GM19240 (cell line): ENCODE measurements at regions not wholly inside any gene's neighbourhood (a gene's known extent, or its start where the extent isn't known, plus 50 kb on each side); places are given as distances from the start of the nearest gene placed in this dataset.
"Not testable (repeated sequence)": the region's sequence is repeated elsewhere in the genome, so short reads cannot be mapped to it uniquely, and the experiment has no call there.

Experiments
- DNase-seq: peaks from one replicate; pipeline ENCODE4 v3.0.0; 2011; ENCODE audit warnings: low spot score; ENCODE audit not compliant: insufficient read length

DNA sequence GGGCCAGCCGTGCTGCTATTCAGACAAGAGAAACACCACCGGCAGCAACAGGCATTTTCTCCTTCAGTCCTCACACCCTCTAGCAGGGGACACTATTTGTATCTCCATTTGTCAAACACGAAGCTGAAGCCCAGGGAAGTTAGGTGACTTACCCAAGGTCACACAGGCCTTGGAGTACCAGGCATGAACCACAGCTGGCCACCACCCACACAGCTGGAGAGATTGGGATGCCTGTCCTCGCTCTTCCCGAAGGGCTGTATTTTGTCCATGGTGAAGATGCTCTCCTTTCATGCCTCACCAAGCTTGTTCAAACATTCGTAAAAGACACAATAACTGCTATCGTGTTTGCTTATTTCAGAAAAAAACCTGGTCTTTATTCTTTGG is 182.7 kb downstream of the INHBB start:
- DNase-seq = no peak

DNA sequence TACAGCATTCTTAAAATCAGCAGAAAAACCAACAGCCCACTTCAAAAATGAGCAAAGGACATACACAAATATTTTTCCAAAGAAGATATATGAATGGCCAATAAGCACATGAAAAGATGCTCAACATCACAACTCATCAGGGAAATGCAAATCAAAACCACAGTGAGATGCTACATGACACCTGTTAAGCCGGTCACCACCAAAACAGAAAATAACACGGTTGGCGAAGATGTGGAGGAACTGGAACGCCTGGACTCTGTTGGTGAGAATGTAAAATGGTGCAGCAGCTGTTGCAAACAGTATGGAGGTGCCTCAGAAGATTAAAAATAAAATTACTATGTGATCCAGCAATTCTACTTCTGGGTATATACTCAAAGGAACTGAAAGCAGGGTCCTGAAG is 184.8 kb downstream of the INHBB start:
- no peak for DNase-seq

GRCh38 chr2:120531365-120531764 is 185.4 kb downstream of the INHBB start:
- DNase-seq = no peak

DNA sequence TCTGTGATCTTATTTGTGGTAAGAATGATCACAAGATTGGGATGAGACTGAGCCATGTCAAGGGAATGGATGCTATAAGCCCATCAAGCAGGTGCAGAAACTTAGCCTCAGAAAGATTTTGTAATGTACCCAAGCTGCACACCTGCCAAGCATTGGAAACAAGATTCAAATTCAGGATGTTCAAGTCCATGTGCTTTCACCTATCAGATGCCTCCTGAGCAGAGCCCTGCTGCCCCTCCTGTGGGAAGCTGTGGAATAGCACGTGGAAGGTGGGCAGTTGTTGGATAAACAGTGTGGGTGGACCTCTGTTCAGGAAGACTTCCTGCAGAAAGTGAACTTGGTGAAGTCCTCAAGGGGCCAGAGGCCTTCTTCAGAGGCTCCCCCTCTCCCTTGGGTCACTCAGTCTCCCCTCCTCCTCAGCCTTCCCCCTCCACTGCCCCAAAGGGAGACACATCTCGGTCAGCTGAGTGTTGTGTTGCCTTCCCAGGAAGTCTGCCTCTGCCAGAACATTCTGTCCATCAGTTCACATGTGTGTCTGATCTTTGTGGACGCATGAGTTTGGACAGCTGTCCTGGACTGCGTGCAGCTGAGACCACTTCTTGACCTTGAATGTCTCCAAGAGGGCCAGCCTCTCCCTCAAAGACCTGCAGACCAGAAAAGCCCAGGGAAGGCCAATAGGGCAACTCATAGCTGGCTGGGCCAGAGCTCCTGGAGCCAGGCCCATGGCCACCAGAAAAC is 186.1 kb downstream of the INHBB start:
- no peak for DNase-seq

DNA sequence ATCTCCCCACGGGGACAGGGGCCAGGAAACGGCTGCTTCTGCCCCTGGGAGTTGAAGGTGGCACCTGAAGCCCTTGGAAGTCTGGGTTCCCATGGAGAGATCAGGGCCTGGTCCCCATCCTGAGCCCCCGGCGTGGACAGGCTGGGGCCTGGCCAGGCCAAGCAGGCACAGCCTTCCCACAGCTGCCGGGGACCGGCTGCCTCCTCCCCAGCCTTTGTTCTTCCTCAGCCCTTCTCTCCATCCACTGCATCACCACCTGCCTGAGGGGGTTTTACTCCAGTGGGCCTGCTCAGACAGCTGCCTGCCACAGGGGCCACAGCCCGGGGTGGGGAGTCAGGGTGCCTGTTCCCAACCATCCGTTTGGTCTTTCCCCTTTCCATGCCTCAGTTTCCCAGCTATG is 187.7 kb downstream of the INHBB start:
- no peak for DNase-seq

- no peak for DNase-seq
Observed at GRCh38 chr2:120534457-120534856, 188.5 kb downstream of the INHBB start.

GRCh38 chr2:120535081-120535480 is 189.1 kb downstream of the INHBB start:
- no peak for DNase-seq

- DNase-seq = no peak
Observed at GRCh38 chr2:120536141-120536540, 190.2 kb downstream of the INHBB start.

DNA sequence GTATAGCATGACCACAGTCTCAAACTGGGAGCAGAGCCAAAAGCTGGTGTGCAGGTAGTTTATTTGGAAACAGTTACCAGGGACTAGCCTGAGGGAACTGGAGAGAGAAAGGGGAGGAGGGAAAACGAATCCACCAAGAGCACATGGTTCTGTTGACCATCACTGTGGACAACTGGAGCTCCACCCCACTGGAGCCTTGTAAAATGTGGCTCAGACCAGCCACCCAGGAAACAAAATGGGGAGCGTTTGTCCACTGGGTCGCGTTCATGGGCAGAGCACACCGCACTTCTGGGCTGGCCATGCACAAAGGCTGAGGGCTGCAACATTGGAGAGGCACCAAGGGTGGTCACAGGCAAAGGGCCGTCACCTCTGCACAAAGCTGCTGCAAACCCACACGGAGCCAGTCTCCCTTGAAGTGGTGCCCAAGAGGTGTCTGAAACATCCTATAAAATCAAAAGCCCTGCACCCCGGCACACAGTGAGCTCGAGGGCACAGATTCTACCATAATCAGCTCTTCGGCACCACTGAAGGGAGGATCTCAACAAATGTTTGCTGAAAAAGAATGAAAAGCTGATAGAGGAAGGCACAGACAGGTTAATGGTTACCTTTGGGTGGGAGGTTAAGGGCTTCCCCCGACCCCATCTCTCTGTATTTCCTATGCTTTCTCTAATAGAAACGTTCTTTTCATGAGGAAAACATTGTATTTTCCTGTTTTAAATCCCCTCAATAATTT is 192.9 kb downstream of the INHBB start:
- no peak for DNase-seq

DNA sequence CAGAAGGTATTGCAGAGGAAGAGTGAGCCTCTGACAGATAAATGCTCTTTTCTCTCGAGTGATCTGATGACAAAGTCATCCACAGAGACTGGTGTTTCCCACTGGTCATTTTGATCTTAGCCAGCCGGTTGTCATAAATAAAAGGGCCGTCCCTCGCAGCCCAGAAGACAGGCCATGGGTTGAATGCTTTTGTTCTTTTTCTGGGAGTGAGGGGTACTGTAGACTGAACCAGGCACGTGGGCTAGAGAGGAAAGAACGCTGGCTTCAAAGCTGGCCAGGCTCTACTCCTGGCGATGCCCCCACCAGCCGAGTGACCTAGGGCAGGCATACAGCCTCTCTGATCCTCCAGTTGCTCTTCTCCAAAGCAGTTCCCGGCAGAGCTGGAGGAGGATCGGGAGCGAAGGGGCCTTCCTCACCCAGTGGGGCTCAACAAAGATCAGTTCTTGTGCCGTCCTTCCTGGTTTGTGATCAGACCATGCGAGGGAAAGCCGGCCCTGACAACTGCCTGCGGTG is 193.5 kb downstream of the INHBB start:
- no peak for DNase-seq

GRCh38 chr2:120539937-120540718 is 194.2 kb downstream of the INHBB start:
- DNase-seq = no peak

- DNase-seq = no peak
Observed at GRCh38 chr2:120540719-120541552, 194.7 kb upstream of the GLI2 start.

DNA sequence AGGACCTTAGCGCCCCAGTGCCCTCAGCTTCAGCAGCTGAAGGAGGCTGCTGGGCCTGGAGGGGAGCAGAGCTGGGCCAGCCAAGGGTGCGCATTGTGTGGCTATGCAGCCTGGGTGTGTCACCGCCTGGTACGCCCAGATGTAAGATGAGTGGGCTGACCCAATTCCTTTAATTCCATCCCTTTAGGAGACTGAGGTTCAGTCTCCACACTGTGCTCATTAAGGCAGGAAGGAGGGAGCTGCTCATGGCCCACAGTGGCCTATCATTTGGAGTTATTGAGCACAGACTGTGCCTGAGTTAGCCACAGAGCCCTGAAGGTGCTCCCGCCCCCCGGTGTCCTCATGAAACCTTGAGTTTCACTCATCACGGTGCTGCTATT is 194.1 kb upstream of the GLI2 start:
- no peak for DNase-seq

DNA sequence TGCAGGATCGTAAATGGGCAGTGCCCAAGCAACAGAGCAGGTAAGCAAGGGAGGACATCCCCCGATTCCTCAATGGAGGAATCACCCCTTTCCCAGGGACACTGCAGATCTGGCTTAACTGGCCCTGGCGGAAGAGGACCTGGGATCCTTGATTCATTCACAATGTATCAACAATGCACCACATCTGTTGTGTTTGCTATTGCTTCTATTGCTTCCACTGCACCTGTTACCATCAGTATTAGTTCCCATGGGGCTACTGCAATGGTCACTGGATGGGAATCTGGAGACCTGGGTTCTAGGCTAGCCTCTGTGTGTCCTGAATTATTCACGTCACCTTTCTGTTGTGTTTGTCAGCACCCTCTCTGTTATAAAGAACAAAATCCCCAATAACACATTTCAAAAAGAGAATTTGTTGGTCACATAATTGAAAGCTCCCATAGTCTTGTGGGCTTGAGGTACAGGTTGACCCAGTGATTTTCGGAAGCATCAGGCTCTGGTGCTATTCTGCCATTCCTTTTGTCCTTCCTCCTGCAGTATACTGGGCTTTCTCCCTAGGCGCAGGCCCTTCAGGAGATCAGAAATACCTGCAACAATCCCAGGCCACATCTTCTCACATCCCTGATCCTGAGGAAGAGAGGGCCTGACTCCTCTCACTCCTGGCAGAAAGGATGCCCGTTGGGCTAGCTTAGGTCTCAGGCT is 193.5 kb upstream of the GLI2 start:
- DNase-seq = no peak

DNA sequence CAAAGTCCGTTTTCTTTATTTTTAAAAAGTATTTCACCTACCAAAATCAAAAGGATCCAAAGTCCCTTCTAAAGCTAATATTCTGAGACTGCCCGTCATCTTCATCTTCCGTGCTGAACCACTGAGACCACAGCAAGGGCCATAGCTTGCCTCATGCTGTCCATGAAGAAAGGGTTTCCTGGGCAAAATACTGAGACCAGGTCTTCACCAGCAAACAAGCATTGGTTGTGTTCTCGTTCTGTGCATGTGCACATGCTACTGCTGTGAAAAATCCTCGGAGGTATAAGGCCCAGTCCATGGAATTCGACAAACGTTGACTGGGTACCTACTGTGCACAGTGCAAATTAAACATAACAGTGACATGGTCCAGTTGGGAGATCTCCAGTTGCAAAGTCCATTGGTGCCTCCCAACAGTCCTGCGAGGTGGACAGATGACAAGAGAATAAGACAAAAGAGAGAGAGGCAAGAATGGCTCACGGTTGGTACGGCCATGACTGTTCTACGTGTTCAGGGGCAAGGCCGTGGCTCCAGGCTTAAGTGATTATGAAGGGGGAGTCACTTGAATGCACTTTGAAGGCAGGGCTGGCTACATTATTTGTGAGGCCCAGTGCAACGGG is 192.6 kb upstream of the GLI2 start:
- DNase-seq = no peak

- no peak for DNase-seq
Observed at GRCh38 chr2:120543899-120544298, 191.8 kb upstream of the GLI2 start.

DNA sequence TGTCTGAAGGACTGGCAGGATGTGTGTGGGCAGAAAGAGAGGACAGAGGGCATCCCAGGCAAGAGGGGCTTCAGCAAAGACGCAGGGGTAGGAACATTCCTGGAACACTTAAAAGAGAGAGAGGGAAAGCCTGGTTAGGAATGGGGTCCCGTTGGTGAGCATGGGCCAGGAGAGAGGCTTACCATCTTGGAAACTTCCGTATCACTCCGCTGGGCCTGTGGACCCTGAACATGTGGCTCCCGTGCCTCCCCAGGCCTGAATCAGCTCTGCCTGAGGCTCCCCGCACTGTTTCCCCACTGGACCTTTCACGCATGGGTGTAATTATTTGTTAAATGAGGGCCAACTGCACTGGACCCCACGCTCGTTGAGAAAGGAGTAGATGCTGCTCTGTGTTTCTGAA is 191.1 kb upstream of the GLI2 start:
- DNase-seq = no peak

DNA sequence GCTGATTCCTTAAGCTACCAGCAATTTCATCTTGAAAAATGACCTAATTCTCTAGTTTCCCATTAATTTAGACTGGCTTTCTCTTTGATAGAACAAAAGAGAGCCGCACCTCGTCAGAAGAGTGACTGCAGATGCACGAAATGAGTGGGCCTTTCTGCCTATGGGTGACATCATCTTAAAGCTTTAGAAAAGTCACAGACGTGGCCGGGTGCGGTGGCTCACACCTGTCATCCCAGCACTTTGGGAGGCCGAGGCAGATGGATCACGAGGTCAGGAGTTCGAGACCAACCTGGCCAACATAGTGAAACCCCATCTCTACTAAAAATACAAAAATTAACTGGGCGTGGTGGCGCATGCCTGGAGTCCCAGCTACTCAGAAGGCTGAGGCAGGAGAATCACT is 190.7 kb upstream of the GLI2 start:
- DNase-seq = not testable (repeated sequence)

DNA sequence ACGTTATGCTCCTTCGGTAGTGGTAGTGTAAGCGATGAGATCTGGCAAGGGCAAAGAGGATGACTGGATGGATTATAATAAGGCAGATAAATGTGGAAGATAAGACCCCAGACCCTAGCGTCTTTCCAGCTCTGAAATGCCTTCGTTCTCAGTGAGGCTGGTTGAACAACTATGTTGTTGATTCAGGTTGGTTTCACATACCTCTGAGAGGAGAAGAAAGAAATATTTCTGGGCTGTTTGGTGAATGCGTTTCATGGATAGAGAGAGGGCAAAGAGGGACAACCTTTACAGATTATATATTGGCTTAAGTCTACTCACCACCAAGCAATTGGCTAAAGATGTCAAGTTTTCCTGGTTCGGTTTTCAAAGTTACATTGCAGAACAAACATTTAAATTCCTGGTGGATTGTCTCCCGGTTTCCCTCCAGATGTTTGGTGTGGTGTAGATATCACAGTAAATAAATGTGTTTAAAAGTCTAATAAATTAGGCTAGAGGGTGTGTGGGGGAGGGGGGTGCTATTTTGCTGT is 190.1 kb upstream of the GLI2 start:
- DNase-seq = no peak
